H1 (cell line): ENCODE measurements at regions not wholly inside any gene's neighbourhood (a gene's known extent, or its start where the extent isn't known, plus 50 kb on each side); places are given as distances from the start of the nearest gene placed in this dataset.

Experiments
- CEBPB ChIP-seq: IDR thresholded peaks from 2 replicates; pipeline ENCODE4 v1.6.1; 2012; ENCODE audit warnings: low read depth, low read length
- CTCF ChIP-seq, 3 experiments: IDR thresholded peaks; 1 replicate in 2 of 3; 2 replicates in 1 of 3; pipeline versions ENCODE4 v1.5.1 to v1.6.1; 2011; ENCODE audit warnings: low read length in 3 of 3, mild to moderate bottlenecking in 3 of 3, inconsistent platforms in 2 of 3, low read depth in 1 of 3, moderate library complexity in 1 of 3; ENCODE audit not compliant: insufficient read depth in 1 of 3; ENCODE audit errors: control extremely low read depth in 1 of 3
- GABPA ChIP-seq: IDR thresholded peaks from 2 replicates; pipeline ENCODE4 v1.6.1; 2011; ENCODE audit warnings: mild to moderate bottlenecking, low read length, moderate library complexity, borderline replicate concordance; ENCODE audit not compliant: insufficient read depth
- MAX ChIP-seq: IDR thresholded peaks from 2 replicates; pipeline ENCODE4 v1.6.1; 2012; ENCODE audit warnings: inconsistent platforms
- POLR2A ChIP-seq, 2 experiments: IDR thresholded peaks; 1 replicate in 1 of 2; 2 replicates in 1 of 2; pipeline ENCODE4 v1.6.1; 2011; ENCODE audit warnings: low read depth in 2 of 2, low read length in 2 of 2, mild to moderate bottlenecking in 2 of 2; ENCODE audit errors: control extremely low read depth in 1 of 2
- POLR2AphosphoS5 ChIP-seq: IDR thresholded peaks from 2 replicates; pipeline ENCODE4 v1.6.1; 2011; ENCODE audit warnings: low read depth, low read length
- ZNF274 ChIP-seq: IDR thresholded peaks from 2 replicates; pipeline ENCODE4 v1.7.0; 2012; ENCODE audit warnings: low read length, borderline replicate concordance; ENCODE audit errors: extremely low read depth

- TF ChIP-seq CTCF (IDR thresholded peaks at IDR 0.05; ENCODE audit: control extremely low read depth in 1 of 3, insufficient read depth in 1 of 3, low read depth in 1 of 3, low read length in 3 of 3) (no peak), CEBPB (no peak), GABPA (no peak), POLR2AphosphoS5 (no peak), MAX (peak; percentile 55; the same call in 1 of the 2 replicates), POLR2A (IDR thresholded peaks at IDR 0.05; ENCODE audit: control extremely low read depth in 1 of 2, low read depth in 2 of 2, low read length in 2 of 2) (no peak), ZNF274 (no peak)
These were observed 59.9 kb upstream of the FBRSL1 start for GRCh38 chr12:132429946-132430643.
